HG02852 (cell line): ENCODE measurements at regions not wholly inside any gene's neighbourhood (a gene's known extent, or its start where the extent isn't known, plus 50 kb on each side); places are given as distances from the start of the nearest gene placed in this dataset.
"Not testable (repeated sequence)": the region's sequence is repeated elsewhere in the genome, so short reads cannot be mapped to it uniquely, and the experiment has no call there.

Experiments
- ATAC-seq: cut with Tn5 transposase; IDR thresholded peaks from one replicate; pipeline ENCODE4 v1.9.1; 2021; ENCODE audit warnings: mild to moderate bottlenecking, moderate library complexity; ENCODE audit not compliant: unreplicated experiment

DNA sequence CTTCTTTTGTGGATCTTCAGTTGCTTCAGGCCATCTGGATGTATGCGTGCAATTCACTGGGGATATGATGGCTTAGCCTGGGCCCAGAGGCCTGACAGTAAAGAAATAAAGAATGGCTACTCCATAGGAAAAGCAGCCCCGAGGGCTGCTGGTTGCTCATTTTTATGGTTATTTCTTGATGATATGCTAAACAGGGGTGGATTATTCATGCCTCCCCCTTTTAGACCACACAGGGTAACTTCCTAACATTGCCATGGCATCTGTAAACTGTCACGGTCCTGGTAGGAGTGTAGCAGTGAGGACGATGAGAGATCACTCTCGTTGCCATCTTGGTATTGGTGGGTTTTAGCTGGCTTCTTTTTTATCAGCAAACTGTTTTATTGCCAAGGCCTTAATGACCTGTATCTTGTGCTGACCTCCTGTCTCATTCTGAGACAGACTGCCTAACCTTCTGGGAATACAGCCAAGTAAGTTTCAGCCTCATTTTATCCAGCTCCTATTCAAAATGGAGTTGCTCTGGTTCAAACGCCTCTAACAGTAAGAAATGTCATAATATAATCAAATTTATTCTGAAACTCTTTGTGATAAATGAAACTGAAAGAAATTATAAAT is 60.5 kb downstream of the DSEL start:
- no peak for ATAC-seq

DNA sequence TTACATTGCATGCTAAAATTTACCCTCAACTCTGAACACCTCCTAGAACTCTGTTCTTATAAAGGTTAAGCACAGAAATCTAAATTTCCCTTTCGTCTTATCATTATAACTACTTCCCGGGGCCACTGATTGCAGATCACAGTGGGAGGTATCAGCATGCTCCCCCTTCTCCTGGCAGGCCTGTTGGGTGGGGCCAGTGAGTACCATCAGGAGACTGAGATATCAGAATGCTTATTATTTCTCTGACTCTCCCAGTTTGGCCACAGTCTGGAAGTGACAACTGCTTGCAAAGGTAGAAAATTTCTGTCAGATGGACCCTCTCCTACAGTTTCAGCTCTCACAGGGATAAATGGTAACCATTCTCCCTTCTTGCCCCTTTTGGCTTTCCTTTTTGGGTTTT is 62.6 kb downstream of the DSEL start:
- no peak for ATAC-seq

DNA sequence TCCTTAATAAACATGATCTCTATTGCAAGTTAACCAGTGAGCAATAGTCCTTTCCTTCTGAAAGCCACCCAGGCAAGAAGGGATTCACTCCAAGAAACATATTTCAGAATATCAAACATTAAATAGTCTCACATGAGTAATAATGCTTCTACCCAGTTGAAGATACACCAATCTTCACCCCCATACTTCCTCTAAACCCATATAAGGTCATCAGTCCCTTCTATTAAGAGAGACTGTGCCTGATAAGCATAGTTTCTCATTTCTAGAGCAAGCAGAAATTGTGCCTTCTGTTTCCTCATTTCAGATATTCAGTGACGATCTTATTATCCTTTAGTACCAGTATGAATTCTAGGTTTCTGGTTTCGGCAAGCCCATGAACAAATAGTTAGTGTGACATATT is 64.6 kb downstream of the DSEL start:
- ATAC-seq: no peak

DNA sequence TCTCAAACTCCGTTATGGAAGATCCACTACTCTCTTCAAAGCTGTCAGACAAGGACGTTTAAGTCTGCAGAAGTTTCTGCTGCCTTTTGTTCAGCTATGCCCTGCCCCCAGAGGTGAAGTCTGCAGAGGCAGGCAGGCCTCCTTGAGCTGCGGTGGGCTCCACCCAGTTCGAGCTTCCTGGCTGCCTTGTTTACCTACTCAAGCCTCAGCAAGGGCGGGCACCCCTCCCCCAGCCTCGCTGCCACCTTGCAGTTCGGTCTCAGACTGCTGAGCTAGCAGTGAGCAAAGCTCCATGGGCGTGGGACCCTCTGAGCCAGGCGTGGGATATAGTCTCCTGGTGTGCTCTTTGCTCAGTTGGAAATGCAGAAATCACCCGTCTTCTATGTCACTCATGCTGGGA is 65.4 kb downstream of the DSEL start:
- ATAC-seq: not testable (repeated sequence)

DNA sequence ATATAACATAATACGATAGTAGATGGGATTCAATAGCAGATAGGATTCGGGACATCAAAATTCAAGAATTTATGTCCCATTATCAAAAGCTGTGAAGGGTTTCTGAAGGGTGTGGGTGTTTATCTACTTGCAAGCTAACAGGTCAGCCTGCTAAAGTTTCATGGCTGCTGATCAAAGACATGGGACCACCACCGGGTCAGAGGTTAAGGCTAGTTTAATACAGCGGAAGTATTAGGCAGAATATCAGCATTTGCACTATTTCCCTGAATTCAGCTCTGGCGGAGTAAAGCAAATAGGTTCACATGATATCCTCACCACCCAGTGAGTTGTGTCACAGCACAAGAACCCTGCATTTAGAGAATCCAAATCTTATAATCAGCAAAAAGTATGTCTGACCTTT is 82.5 kb downstream of the DSEL start:
- no peak for ATAC-seq

DNA sequence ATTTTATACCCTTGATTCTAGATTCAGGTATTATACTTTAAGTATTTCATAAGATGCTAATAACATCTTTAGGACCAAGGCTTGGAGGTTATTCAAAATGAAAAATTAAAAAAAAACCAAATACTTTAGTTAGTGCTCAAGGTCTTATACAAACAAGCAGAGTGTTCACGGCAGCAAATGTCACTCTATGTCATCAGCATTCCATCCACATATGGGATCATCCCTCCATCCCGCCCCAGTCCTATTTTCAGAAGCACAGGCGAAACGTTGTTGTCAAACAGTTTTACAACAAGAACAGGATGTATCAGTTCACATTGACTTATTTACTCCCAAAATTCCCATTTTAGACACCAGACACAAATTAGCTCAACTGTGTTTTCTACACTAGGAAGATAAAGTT is 83.7 kb downstream of the DSEL start:
- ATAC-seq: no peak

DNA sequence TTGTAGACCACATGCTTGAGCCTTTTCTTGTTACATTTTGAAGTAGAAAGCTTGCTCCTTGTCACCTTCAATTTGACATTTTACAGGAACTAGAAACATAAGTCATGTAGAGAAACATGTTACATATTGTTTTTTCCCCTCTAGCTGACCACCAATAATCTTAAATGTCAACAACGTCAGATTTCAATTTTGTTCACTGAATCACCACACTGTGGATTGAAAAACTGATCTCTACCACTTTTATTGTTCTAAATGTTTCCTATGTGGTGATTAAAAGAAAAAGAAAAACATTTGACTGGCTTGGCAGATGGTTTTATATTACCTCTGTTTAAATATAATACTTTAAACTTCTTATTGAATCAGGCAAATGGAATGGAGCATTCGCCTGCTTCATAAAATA is 87.7 kb downstream of the DSEL start:
- ATAC-seq: no peak

DNA sequence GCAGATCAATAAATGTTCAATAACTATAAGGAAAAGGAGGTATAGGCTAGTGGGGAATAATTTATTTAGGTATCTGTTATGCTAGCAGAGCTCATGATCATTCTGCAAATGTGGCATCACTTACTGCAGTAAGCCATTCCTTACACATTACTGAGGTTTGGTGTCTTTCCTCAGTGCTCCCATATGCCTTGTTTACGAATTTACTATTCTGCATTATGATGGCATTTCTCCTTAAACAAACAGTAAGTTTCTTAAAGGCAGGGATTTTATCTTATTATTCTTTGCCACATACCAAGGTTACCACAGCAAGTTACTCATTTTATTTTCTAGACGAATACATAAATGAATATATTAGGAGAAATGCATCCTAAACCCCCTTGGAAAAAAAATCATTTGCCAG is 88.4 kb downstream of the DSEL start:
- no peak for ATAC-seq

DNA sequence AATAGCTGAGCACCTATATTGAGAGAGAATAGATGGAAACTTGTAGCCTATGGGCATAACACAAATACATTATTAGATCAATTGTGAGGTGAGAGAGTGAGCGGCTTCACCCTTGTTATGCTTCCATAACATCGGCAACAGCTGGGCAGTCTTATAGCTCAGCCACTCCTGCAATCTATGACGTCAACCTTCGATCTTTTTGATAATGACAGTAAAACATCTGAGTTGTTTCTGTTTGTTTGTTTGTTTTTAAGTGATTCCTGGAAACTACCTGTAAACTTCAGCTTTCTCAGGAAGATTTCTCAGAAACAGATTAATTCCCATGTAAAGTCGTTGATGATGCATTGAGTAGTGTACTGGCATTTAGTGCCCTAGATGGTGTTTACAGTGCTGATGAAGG is 90.0 kb downstream of the DSEL start:
- ATAC-seq: no peak

DNA sequence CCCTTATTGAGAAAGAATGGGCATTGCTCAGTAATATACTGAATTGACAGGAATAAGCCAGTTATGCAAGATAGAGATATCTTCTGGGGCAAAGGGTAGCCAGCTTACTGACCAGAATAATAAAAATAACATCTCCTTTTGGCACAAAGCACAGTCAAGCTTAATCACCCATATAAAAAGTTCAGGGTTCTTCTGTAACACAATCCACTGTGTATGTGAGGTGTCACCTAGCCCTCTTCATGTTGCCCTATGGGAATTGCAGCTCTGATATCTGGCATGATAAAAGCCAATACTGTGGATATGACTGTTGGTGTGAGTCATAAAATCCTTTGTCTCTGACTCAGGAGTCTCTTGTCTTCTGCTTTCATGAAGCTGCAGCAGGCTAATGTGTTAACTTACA is 90.8 kb downstream of the DSEL start:
- no peak for ATAC-seq

DNA sequence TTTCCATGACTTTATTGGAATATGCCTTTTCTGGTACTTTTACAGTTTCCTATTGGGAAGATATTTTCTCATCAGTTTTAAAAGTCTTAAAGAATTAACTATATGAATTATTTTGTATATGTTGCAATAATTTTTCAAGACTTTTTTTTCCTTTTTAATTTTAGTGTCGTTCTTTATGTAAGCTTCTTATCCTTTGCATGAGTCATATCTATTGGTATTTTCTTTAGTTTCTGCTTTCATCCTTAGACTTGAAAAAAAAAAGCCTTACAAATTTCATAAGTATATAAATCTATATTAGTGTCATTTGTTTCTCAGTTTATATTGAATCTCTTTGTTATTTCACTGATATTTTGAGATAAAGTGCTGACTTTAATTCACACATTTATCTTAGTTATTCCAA is 94.9 kb downstream of the DSEL start:
- ATAC-seq: no peak

DNA sequence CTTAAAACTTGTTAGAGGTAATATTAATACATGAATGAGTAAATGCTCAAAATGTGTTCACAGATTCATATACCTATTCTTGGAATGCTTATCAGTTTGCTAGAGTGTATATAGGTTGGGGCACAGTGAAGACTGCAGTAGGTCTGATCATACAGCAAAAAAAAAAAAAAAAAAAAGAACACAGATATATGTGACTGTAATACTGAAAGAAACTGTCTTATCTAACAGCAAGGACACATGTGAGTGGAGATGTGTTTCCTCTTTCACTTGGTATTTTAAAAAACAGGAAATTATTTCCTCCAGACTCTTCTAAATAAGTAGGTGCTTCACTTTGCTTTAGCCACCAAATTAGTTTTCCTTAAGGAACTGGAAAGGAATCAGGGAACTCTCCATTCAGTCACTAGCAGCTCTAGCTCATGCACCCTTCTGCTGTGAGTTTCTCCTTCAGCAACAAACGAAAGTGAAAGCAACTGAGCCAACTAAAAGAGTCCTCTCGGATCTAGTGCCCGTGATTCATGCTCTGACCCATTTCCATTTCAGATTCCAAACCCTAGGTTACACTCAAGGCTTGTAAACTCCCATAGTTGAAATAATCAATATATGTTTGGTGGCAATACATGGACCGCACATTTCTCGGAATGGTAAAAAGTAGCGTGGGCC is 98.5 kb downstream of the DSEL start:
- ATAC-seq: peak; percentile 94

DNA sequence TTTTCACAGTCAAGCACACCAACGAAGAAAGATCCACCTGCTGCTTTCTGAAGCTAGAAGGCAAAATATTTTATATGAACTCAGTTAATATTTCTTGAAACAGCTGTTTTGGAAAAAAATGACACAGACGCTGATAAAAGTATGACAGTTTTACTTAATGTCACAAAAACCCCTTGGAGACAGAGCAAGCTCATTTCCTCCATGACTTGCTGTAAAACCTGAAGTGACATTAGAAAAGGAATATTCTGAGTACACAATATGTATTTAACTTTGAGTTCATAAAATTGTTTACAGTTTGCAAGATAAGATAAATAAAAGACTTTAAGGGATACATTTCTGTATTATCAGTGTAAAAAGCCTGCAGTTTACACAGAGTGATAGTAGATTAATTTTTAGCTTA is 105.4 kb downstream of the DSEL start:
- ATAC-seq: no peak

DNA sequence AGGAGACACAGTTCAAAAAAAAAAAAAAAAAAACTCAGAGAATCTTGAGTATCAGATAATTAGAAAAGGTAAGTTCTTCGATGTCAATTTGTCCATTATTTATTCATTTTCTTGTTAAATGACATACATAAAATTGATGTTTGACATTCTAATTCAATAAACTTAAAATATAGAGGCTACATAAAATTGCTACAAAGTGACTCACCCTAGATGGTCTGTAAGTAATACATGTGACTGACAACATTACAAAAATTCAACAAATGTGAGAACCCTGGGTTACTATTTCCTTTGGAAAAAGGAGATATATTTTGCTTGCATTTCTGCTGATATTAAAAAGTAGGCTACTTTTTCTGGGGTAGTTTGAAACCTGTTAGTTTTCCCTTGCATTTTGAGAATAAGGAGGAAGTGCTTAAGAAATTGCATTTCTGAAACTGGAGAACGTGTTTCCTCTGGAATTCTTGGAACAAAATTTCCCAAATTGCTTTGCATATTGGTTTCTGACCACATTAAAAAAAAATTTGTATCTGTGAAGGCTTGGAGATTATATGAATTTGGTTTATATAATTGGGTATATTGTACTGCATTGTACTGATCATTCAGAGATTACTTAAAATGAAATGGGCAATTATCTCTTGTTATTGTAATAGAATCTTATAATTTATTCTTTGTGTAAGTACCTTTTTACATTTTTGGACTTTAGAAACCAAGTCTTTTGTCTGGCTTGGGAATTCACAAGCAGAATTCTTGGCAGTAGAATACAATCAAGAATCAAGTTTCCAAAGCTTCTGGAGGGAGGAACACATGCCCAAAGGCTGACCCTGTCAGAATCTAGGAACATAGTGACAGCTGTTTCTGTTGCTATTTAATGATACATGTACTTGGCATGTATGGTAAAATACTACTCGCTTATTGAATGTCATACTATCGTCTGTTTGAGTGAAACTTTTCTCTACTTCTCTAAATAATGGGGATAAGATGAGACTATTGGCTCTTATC is 106.1 kb downstream of the DSEL start:
- no peak for ATAC-seq

DNA sequence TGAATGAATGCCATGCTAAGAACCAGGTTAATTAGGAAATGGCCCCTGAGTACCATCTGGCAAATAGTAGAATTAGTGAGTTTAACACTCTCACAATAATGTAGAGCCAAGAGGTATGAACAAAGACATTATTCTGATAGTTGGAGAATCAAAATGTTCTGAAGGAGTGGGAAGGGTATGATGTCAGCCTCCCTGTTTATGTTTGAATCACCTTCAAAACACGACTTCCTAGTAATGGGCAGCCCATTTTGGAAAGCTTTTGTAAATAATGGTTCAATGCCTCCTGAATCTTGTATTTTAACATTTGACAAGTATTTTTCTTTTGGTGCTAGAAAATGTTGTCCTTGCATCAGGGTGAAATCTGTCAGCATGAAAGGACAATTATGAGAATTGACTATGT is 108.3 kb downstream of the DSEL start:
- ATAC-seq: no peak

DNA sequence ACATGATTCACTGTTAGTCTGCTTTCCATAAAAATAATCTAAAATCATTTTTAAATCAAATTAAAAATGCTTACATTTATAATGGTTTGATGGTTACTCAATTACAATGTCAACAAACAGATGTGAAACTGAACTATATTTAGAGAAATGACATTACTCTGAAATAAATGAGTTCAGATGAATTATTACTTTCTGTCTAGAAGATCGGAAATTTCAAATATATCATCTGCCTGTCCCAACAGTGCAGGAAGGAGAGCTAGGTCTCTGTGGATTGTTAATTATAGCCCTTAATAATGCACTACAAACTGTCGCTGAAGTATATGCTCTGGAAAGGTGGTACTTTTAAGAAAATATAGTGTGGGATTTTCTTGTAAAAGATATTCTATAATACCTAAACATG is 109.8 kb downstream of the DSEL start:
- no peak for ATAC-seq

DNA sequence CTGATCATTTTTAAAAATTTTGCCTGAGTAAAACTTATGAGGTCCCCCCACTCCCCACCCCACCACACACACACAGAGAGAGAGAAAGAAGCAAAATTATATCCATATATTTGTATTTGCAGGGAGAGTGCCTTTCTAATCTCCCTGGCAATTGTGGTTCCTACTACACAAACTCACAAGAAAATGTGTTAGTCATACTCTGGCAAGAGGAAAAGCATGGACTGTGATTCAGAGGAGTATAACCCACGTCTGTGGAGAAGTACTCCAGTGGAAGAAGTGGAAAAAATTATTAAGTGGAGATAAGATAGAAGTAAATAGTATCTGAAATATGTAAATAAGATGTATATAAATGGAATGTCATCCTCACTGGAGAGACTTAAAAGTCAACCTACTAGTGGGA is 114.0 kb downstream of the DSEL start:
- no peak for ATAC-seq

DNA sequence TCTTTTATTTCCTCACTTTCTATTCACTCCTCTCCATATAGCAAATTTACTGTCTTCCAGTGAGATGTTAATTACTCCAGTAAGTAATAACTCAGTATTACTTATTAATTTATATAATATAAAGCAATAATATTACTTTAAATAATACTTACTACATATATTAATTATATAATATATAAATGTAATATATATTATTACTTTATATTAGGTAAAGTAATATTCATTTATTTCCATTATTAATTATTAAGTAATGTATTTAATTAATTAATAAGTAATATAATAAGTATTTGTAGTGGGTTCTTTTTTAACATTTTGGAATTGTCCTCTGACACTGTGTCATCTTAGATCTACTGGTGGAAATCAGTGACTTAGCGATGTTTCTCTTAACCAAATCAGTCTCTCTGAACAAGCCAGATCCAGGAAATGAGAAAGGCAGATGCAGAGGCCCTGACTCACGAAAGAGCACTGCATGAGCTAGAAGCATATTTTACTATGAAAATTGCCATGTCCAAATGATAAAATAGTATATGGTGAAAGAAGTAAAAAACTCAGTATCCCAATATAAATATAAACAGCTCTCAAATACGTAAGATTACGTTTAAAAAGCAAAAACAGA is 115.9 kb downstream of the DSEL start:
- ATAC-seq: no peak

DNA sequence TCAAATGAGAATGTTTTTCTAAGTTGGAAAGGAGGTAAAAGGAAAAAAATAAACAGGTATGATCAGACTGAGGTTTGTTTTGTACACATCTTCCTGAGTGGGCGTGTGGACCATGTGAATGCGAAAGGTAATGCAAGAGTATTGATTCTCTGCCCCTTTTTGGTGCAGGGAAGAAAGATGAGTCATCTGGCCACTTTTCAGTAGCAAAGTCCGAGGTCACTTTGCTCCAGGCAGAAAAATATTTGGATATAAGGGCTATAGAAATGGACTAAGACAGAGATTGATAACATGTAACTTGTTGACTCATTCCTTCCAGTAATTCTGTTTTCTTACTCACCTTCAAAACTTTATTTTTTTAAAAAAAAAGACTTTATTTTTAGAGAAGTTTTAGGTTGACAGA is 130.5 kb downstream of the DSEL start:
- no peak for ATAC-seq

DNA sequence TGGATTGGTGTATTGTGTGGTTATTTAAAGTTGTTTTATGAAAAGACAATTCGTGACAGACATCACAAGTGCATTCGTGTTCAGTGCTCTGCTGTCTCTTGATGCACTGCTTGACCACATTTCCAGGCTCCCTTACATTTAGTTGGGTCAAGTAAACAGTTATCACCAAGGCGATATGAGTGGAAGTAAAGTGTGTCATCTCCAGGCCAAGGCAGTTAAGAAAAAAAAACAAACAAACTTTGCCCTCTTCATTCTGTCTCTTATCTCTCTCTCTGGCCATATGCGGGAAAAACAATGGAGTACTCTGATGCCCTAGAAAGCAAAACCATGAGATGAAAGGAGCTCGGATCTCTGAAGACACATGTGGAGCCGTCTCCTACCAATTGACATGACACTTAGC is 131.1 kb downstream of the DSEL start:
- ATAC-seq: no peak

DNA sequence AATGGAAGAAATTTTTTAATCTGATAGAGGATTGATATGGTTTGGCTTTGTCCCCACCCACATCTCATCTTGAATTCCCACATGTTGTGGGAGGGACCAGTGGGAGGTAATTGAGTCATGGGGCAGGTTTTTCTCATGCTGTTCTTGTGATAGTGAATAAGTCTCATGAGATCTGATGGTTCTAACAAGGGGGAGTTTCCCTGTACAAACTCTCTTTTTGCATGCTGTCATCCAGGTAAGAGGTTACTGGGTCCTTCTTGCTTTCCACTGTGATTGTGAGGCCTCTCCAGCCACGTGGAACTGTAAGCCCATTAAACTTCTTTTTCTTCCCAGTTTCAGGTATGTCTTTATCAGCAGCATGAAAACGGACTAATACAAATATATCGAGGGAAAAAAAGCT is 132.5 kb downstream of the DSEL start:
- ATAC-seq: not testable (repeated sequence)
